HFFc6 (cell line): ENCODE measurements at regions not wholly inside any gene's neighbourhood (a gene's known extent, or its start where the extent isn't known, plus 50 kb on each side); places are given as distances from the start of the nearest gene placed in this dataset.
A peak's percentile ranks its signal among the peaks of the same experiment; 100 is the strongest.

Experiments used
- DNase-seq: peaks from one replicate; pipeline ENCODE4 v3.0.0-alpha.2; 2018
- H3K27ac Mint-ChIP-seq: 2 replicates; pipeline ENCODE4 v1.8.0; 2020; ENCODE audit warnings: mild to moderate bottlenecking, mixed read lengths
- H3K27me3 Mint-ChIP-seq: 2 replicates; pipeline ENCODE4 v1.8.0; 2021; ENCODE audit warnings: mild to moderate bottlenecking, moderate library complexity, mixed read lengths; ENCODE audit not compliant: insufficient read depth
- H3K36me3 Mint-ChIP-seq: 2 replicates; pipeline ENCODE4 v1.8.0; 2021; ENCODE audit warnings: low read depth, mixed read lengths
- H3K4me1 Mint-ChIP-seq: 2 replicates; pipeline ENCODE4 v1.8.0; 2020; ENCODE audit warnings: low read depth, mixed read lengths
- H3K4me3 Mint-ChIP-seq: 2 replicates; pipeline ENCODE4 v1.8.0; 2020; ENCODE audit warnings: mild to moderate bottlenecking, moderate library complexity, mixed read lengths
- H3K9me3 Mint-ChIP-seq: 2 replicates; pipeline ENCODE4 v1.8.0; 2020; ENCODE audit warnings: mild to moderate bottlenecking, mixed read lengths
- CTCF ChIP-seq: fragments of 200-600 bp; sonication (generic); IDR thresholded peaks from 2 replicates; pipeline ENCODE4 v1.5.0; 2021; ENCODE audit warnings: antibody characterized with exemption, mild to moderate bottlenecking

DNA sequence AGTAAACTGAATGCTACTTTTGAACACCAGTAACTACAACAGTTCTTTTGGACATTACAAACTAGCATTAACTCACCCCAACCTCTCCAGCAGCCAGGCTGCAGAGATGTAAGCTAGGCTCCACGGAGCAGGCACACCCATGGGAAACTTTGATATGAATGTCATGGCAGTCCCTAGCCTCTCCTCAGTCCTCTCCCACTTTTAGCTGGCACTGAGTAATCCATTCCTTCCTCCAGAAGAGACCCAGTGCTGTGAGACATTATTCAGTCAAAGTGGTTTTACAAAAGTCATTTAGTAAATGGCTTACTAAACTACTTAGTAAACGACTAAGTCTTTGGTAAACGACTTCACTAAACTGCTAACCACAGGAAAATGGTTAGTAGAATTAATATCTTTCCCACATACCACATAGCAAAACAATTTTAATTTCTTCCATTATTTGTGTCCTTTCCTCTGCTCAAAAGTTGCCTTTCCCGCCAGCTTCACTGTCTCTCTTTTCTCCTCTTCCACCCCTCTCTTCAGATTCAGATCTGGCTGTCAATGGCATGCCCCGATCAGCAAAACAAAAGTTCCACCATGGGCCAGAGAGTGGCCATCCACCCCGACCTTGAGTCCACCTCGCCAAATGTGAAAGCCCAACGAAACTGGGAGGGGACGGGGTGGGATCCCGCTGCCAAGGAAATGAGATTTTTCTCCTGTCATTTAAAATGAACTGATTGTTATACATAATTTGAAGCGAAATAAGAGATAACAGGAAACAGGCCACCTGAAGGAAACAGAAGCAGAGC is 67.5 kb upstream of the TJP1 start:
- DNase-seq: no peak
- H3K36me3 Mint-ChIP-seq: no peaks in the 10 kb centered on the region; the same call in 1 of the 2 replicates
- no peaks in the 10 kb centered on the region for H3K9me3 Mint-ChIP-seq
- no peak for TF ChIP-seq CTCF
- no peak overlapping the region for H3K4me3 Mint-ChIP-seq
- H3K4me1 Mint-ChIP-seq: peaks cover 16% of the 10 kb centered on the region
- H3K27me3 Mint-ChIP-seq: peaks cover 6% of the 10 kb centered on the region
- no peak overlapping the region for H3K27ac Mint-ChIP-seq

DNA sequence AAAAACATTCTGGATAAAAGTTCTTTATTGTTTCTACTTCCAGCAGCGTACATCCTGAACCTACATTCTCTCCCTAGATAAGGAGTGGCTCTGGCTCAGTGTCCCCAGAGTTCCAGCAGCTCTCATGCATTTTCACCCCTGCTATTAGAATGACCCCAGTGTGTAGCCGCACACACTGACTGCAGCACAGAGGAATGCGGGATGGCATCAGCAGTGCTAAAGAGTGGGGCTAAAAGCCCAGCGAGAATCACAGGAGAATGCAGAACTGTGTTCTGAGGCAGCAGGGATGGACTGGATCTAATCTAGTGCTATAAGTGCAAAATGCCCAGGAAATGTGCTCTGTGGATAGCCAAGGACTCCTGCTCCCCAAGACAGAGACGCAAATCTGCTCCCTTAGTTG is 66.4 kb upstream of the TJP1 start:
- Mint-ChIP-seq H3K4me1 (peaks cover 16% of the 10 kb centered on the region), H3K27me3 (peaks cover 6% of the 10 kb centered on the region), H3K27ac (no peak overlapping the region), H3K9me3 (no peaks in the 10 kb centered on the region), H3K4me3 (no peak overlapping the region), H3K36me3 (no peaks in the 10 kb centered on the region; the same call in 1 of the 2 replicates)
- DNase-seq: peak; percentile 40
- TF ChIP-seq CTCF: no peak

- Mint-ChIP-seq H3K4me3 (no peak overlapping the region), H3K27me3 (peaks cover 6% of the 10 kb centered on the region), H3K27ac (no peak overlapping the region), H3K36me3 (no peaks in the 10 kb centered on the region; the same call in 1 of the 2 replicates), H3K9me3 (no peaks in the 10 kb centered on the region), H3K4me1 (peaks cover 26% of the 10 kb centered on the region)
- TF ChIP-seq CTCF: no peak
- no peak for DNase-seq
Observed at GRCh38 chr15:29887721-29888120, 65.5 kb upstream of the TJP1 start.

- Mint-ChIP-seq H3K4me3 (no peak overlapping the region), H3K27me3 (peaks cover 6% of the 10 kb centered on the region), H3K27ac (no peak overlapping the region), H3K9me3 (no peaks in the 10 kb centered on the region), H3K4me1 (peaks cover 27% of the 10 kb centered on the region), H3K36me3 (no peaks in the 10 kb centered on the region)
- DNase-seq: no peak
- no peak for TF ChIP-seq CTCF
Observed at GRCh38 chr15:29885183-29885582, 62.9 kb upstream of the TJP1 start.

- no peak for TF ChIP-seq CTCF
- Mint-ChIP-seq H3K4me3 (no peak overlapping the region), H3K4me1 (peaks cover 11% of the 10 kb centered on the region), H3K27ac (no peak overlapping the region), H3K9me3 (no peaks in the 10 kb centered on the region), H3K27me3 (peaks cover 8% of the 10 kb centered on the region), H3K36me3 (no peaks in the 10 kb centered on the region)
- no peak for DNase-seq
Observed at GRCh38 chr15:29883126-29883525, 60.9 kb upstream of the TJP1 start.
